IMR-90 (cell line): ENCODE measurements at regions not wholly inside any gene's neighbourhood (a gene's known extent, or its start where the extent isn't known, plus 50 kb on each side); places are given as distances from the start of the nearest gene placed in this dataset.

Experiments used
- ATAC-seq: fragments of 200-7000 bp; cut with Tn5 transposase; 2 replicates; pipeline ENCODE4 v1.9.1; 2020; ENCODE audit warnings: low read depth, mild to moderate bottlenecking, moderate library complexity
- BruUV-seq: library from RNA; stranded (reverse); fragments of 400-500 nt; replicated peaks from 2 replicates; lab custom pipeline; 2021; lab: Mats Ljungman, UMichigan
- CTCF ChIA-PET: fragments of 300-600 bp; formaldehyde crosslinking; extraction: SDS; loops from one replicate; lab custom pipeline; 2021; ENCODE audit warnings: antibody characterized with exemption; lab: Yijun Ruan, JAX
- POLR2A ChIA-PET: fragments of 300-600 bp; sonication (Branson Sonifier 250); formaldehyde crosslinking; loops from one replicate; lab custom pipeline; 2022; ENCODE audit warnings: antibody characterized with exemption; ENCODE audit not compliant: unreplicated experiment; lab: Charles Lee
- DNase-seq: peaks from one replicate; pipeline ENCODE4 v3.0.0; 2013
- H2AFZ ChIP-seq: replicated peaks from 2 replicates; pipeline ENCODE3; 2013; ENCODE audit warnings: low read length, mild to moderate bottlenecking; ENCODE audit not compliant: poor library complexity
- H2AK5ac ChIP-seq: 2 replicates; pipeline ENCODE4 v1.6.1; 2013; ENCODE audit warnings: low read depth, low read length, inconsistent platforms
- H2AK9ac ChIP-seq: replicated peaks from 2 replicates; pipeline ENCODE3; 2013; ENCODE audit warnings: mild to moderate bottlenecking, low read depth, low read length, moderate library complexity; ENCODE audit not compliant: poor library complexity
- H2BK120ac ChIP-seq: 2 replicates; pipeline ENCODE4 v1.6.1; 2013; ENCODE audit warnings: low read depth, low read length, inconsistent platforms
- H2BK15ac ChIP-seq: 3 replicates; pipeline ENCODE4 v1.6.1; 2013; ENCODE audit warnings: low read depth, low read length, inconsistent platforms
- H2BK20ac ChIP-seq: 2 replicates; pipeline ENCODE4 v1.6.1; 2013; ENCODE audit warnings: low read depth, mild to moderate bottlenecking, inconsistent platforms, low read length, moderate library complexity
- H2BK5ac ChIP-seq: 2 replicates; pipeline ENCODE4 v1.6.1; 2013; ENCODE audit warnings: mild to moderate bottlenecking, low read depth, low read length, inconsistent platforms; ENCODE audit not compliant: poor library complexity, severe bottlenecking
- H3K14ac ChIP-seq: replicated peaks from 2 replicates; pipeline ENCODE4 v1.6.1; 2013; ENCODE audit warnings: low read depth, low read length, inconsistent platforms
- H3K18ac ChIP-seq: 2 replicates; pipeline ENCODE4 v1.6.1; 2013; ENCODE audit warnings: low read depth, low read length, control low read depth
- H3K23ac ChIP-seq: 2 replicates; pipeline ENCODE4 v1.6.1; 2013; ENCODE audit warnings: low read depth, low read length, inconsistent platforms
- H3K27ac ChIP-seq: 2 replicates; pipeline ENCODE4 v1.5.1; 2013; ENCODE audit warnings: mild to moderate bottlenecking, control low read depth, low read length; ENCODE audit not compliant: insufficient read depth
- H3K27me3 ChIP-seq: 2 replicates; pipeline ENCODE4 v1.6.1; 2013; ENCODE audit warnings: low read length; ENCODE audit not compliant: control insufficient read depth, insufficient read depth
- H3K36me3 ChIP-seq: 2 replicates; pipeline ENCODE4 v1.6.1; 2013; ENCODE audit warnings: low read length, mixed read lengths; ENCODE audit not compliant: control insufficient read depth, insufficient read depth
- H3K4ac ChIP-seq: 2 replicates; pipeline ENCODE4 v1.6.1; 2013; ENCODE audit warnings: low read depth, low read length, inconsistent platforms
- H3K4me1 ChIP-seq: 2 replicates; pipeline ENCODE4 v1.6.1; 2013; ENCODE audit warnings: low read length, mixed read lengths; ENCODE audit not compliant: control insufficient read depth, insufficient read depth
- H3K4me2 ChIP-seq: 2 replicates; pipeline ENCODE4 v1.6.1; 2013; ENCODE audit warnings: low read depth, mild to moderate bottlenecking, control low read depth, low read length, moderate library complexity
- H3K4me3 ChIP-seq: 2 replicates; pipeline ENCODE4 v1.5.1; 2013; ENCODE audit warnings: low read depth, mild to moderate bottlenecking, control low read depth, low read length, moderate library complexity; ENCODE audit not compliant: insufficient read depth
- H3K56ac ChIP-seq: 2 replicates; pipeline ENCODE4 v1.6.1; 2013; ENCODE audit warnings: low read length, inconsistent platforms; ENCODE audit not compliant: insufficient read depth; ENCODE audit errors: extremely low read depth
- H3K79me1 ChIP-seq, 2 experiments: 2 replicates each; pipeline ENCODE4 v1.6.1; 2013; ENCODE audit warnings: low read length in 2 of 2, inconsistent platforms in 1 of 2, low read depth in 1 of 2
- H3K9ac ChIP-seq: 2 replicates; pipeline ENCODE4 v1.6.1; 2013; ENCODE audit warnings: low read depth, low read length, control low read depth
- H3K9me1 ChIP-seq: 2 replicates; pipeline ENCODE4 v1.6.1; 2013; ENCODE audit warnings: low read length, inconsistent platforms; ENCODE audit not compliant: insufficient read depth
- H3K9me3 ChIP-seq: 2 replicates; pipeline ENCODE4 v1.6.1; 2013; ENCODE audit warnings: low read length; ENCODE audit not compliant: control insufficient read depth, insufficient read depth
- H4K20me1 ChIP-seq: 2 replicates; pipeline ENCODE4 v1.6.1; 2013; ENCODE audit warnings: low read length, inconsistent platforms; ENCODE audit not compliant: insufficient read depth
- H4K5ac ChIP-seq: 2 replicates; pipeline ENCODE4 v1.6.1; 2013; ENCODE audit warnings: mild to moderate bottlenecking, low read depth, low read length, control low read depth
- H4K8ac ChIP-seq, 2 experiments: 2 replicates each; pipeline ENCODE4 v1.6.1; 2013; ENCODE audit warnings: low read depth in 2 of 2, low read length in 2 of 2, control low read depth in 1 of 2, inconsistent platforms in 1 of 2
- H4K91ac ChIP-seq: 2 replicates; pipeline ENCODE4 v1.6.1; 2013; ENCODE audit warnings: low read depth, low read length, inconsistent platforms; ENCODE audit not compliant: insufficient read depth
- CHD1 ChIP-seq: IDR thresholded peaks from 2 replicates; pipeline ENCODE4 v1.6.1; 2012; ENCODE audit warnings: low read depth, low read length, improper control_type of control experiment
- CTCF ChIP-seq: conservative IDR thresholded peaks from 2 replicates; pipeline ENCODE4 v1.5.1; 2012; ENCODE audit warnings: mild to moderate bottlenecking, low read depth, low read length, improper control_type of control experiment
- FOS ChIP-seq: fragments of 150-350 bp; IDR thresholded peaks from 2 replicates; pipeline ENCODE4 v1.6.1; 2016; ENCODE audit warnings: low read depth, low read length
- MAFK ChIP-seq: IDR thresholded peaks from 2 replicates; pipeline ENCODE4 v1.6.1; 2012; ENCODE audit warnings: low read depth, low read length, improper control_type of control experiment
- MAZ ChIP-seq: IDR thresholded peaks from 2 replicates; pipeline ENCODE4 v1.6.1; 2012; ENCODE audit warnings: low read depth, mild to moderate bottlenecking, low read length, improper control_type of control experiment, moderate library complexity, borderline replicate concordance
- MXI1 ChIP-seq: IDR thresholded peaks from 2 replicates; pipeline ENCODE4 v1.6.1; 2012; ENCODE audit warnings: low read depth, mild to moderate bottlenecking, low read length, moderate library complexity, borderline replicate concordance
- NFE2L2 ChIP-seq: fragments of 150-350 bp; IDR thresholded peaks from 2 replicates; pipeline ENCODE4 v1.6.1; 2016; ENCODE audit warnings: low read depth, mild to moderate bottlenecking, low read length
- POLR2A ChIP-seq: IDR thresholded peaks from 2 replicates; pipeline ENCODE4 v1.6.1; 2012; ENCODE audit warnings: mild to moderate bottlenecking, low read depth, low read length
- RFX5 ChIP-seq: IDR thresholded peaks from 2 replicates; pipeline ENCODE4 v1.8.0; 2012; ENCODE audit warnings: low read depth, mild to moderate bottlenecking, low read length, moderate library complexity
- WGBS, 2 experiments: methylation state at CpG; one replicate each; pipeline versions ENCODE4 v1.1.5 to v1.1.7; 2013; ENCODE audit warnings: missing lambda C conversion rate in 2 of 2; ENCODE audit not compliant: insufficient read length in 1 of 2; ENCODE audit errors: extremely low coverage in 2 of 2; 5-methylcytosine and 5-hydroxymethylcytosine counted together
- dilution Hi-C: fragments of 300-500 bp; cut with HindIII; formaldehyde crosslinking; loops from one replicate; pipeline ENCODE4 v1.14.3; 2018; ENCODE audit warnings: low sequenced_read_pairs; ENCODE audit not compliant: unreplicated experiment
- in situ Hi-C: fragments of 300-500 bp; cut with MboI; formaldehyde crosslinking; loops from 3 replicates; pipeline ENCODE4 v1.14.3; 2019; ENCODE audit warnings: low sequenced_read_pairs, inconsistent platforms, mixed read lengths
- intact Hi-C: fragments of 100-400 bp; cut with micrococcal nuclease; formaldehyde crosslinking; loops from 2 replicates; pipeline ENCODE4 v1.10.0; 2022
- TF ChIP-seq, protein P1 (sequence below): fragments of 150-350 bp; IDR thresholded peaks from 2 replicates; pipeline ENCODE4 v1.6.1; 2017; ENCODE audit warnings: mild to moderate bottlenecking, antibody characterized with exemption, low read length, low read depth

DNA sequence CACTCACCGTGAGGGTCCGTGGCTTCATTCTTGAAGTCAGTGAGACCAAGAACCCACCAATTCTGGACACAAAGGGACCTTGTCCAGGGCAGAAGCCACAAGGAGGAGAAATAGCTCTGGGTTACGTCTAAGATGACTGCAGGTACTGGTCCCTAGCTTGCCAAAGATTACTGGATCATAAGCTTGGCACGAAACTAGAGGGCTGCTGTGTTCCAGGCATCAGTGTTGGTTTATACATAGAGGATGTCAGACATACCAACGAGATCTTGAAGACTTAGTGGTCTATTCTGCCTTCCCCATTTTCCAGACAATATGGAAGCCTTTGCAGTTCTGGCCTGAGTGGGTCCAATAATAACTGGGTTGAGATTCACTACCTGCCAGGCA, 175.7 kb downstream of the TBX18 start:
- no peak overlapping the region for H4K8ac ChIP-seq
- H3K79me1 ChIP-seq: no peaks in the 10 kb centered on the region
- no peak overlapping the region for H3K4me3 ChIP-seq
- no peaks in the 10 kb centered on the region for H4K20me1 ChIP-seq
- no peak overlapping the region for H3K9ac ChIP-seq
- no peak overlapping the region for H2AFZ ChIP-seq
- H4K5ac ChIP-seq: no peak overlapping the region
- no peak overlapping the region for H2AK9ac ChIP-seq
- H4K91ac ChIP-seq: no peak overlapping the region
- H2BK15ac ChIP-seq: no peak overlapping the region
- no peak overlapping the region for H3K27ac ChIP-seq
- dilution Hi-C loops (no loop called here), in situ Hi-C loops (no loop called here), intact Hi-C loops (no loop called here)
- H3K23ac ChIP-seq: no peak overlapping the region
- ATAC-seq: no peak
- no peaks in the 10 kb centered on the region for H3K9me1 ChIP-seq
- no peak for DNase-seq
- no CpG with 5 or more reads among the region's 5 CpGs for WGBS, 2 experiments
- H2BK5ac ChIP-seq: no peak overlapping the region
- no peak overlapping the region for H3K18ac ChIP-seq
- no peak overlapping the region for H3K56ac ChIP-seq
- H3K4me2 ChIP-seq: no peak overlapping the region
- H2BK120ac ChIP-seq: no peak overlapping the region
- H3K4me1 ChIP-seq: no peaks in the 10 kb centered on the region; the same call in 1 of the 2 replicates
- no peak overlapping the region for H3K14ac ChIP-seq
- POLR2A ChIA-PET: no interaction called here
- TF ChIP-seq MAZ: no peak
- TF ChIP-seq POLR2A: no peak
- TF ChIP-seq CTCF: no peak
- TF ChIP-seq, protein P1, sequence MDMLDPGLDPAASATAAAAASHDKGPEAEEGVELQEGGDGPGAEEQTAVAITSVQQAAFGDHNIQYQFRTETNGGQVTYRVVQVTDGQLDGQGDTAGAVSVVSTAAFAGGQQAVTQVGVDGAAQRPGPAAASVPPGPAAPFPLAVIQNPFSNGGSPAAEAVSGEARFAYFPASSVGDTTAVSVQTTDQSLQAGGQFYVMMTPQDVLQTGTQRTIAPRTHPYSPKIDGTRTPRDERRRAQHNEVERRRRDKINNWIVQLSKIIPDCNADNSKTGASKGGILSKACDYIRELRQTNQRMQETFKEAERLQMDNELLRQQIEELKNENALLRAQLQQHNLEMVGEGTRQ: no peak
- no peak for TF ChIP-seq FOS
- TF ChIP-seq RFX5: no peak
- no peak for TF ChIP-seq MAFK
- TF ChIP-seq MXI1: no peak
- TF ChIP-seq NFE2L2: no peak
- no peak for TF ChIP-seq CHD1
- no peak overlapping the region for H3K4ac ChIP-seq
- BruUV-seq: no TSS peak
- no peaks in the 10 kb centered on the region for H3K27me3 ChIP-seq
- no peak overlapping the region for H2AK5ac ChIP-seq
- no peaks in the 10 kb centered on the region for H3K9me3 ChIP-seq
- CTCF ChIA-PET: interaction anchor here (0.9 kb wide), 1 partner anchor 8 kb away, joined by 3 read pairs; no protein-coding TSS in a partner anchor
- no peak overlapping the region for H2BK20ac ChIP-seq
- H3K36me3 ChIP-seq: no peaks in the 10 kb centered on the region
